Neural crest cell (in vitro differentiated cells): ENCODE measurements at regions not wholly inside any gene's neighbourhood (a gene's known extent, or its start where the extent isn't known, plus 50 kb on each side); places are given as distances from the start of the nearest gene placed in this dataset.

Source experiments
- DNase-seq: peaks from one replicate; pipeline ENCODE4 v3.0.0; 2021; ENCODE audit warnings: low read depth, mixed read lengths, low spot score
- H3K27ac Mint-ChIP-seq: one replicate; pipeline ENCODE4 v1.8.0; 2021; ENCODE audit warnings: mild to moderate bottlenecking, mixed read lengths; ENCODE audit not compliant: unreplicated experiment
- H3K27me3 Mint-ChIP-seq: 2 replicates; pipeline ENCODE4 v1.8.0; 2021; ENCODE audit warnings: low read depth, mild to moderate bottlenecking, mixed read lengths
- H3K36me3 Mint-ChIP-seq: 2 replicates; pipeline ENCODE4 v1.8.0; 2021; ENCODE audit warnings: low read depth, mild to moderate bottlenecking, mixed read lengths
- H3K4me1 Mint-ChIP-seq: 2 replicates; pipeline ENCODE4 v1.8.0; 2021; ENCODE audit warnings: mixed read lengths
- H3K4me3 Mint-ChIP-seq: one replicate; pipeline ENCODE4 v1.8.0; 2021; ENCODE audit warnings: mild to moderate bottlenecking, mixed read lengths
- H3K9me3 Mint-ChIP-seq: 2 replicates; pipeline ENCODE4 v1.8.0; 2021; ENCODE audit warnings: mixed read lengths
- TF ChIP-seq, protein P1 (sequence below): fragments of 200-600 bp; sonication (generic); conservative IDR thresholded peaks from 2 replicates; pipeline ENCODE4 v1.5.0; 2021; ENCODE audit warnings: antibody characterized with exemption, mild to moderate bottlenecking

DNA sequence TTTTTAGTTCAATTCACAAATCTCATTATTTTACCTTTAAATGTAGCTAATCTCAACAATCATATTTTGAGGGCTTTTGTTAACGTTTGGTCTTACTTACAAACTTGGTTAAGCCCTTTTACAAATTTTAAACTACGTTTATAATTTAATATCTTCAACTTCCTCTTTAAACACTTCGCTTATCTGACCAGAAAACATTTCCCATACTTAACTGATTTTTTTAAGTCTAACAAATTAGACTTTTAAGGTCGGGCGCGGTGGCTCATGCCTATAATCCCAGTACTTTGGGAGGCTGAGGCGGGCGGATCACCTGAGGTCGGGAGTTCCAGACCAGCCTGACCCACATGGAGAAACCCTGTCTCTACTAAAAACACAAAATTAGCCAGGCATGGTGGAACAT is 300.9 kb downstream of the LMX1A start:
- no peaks in the 10 kb centered on the region for H3K36me3 Mint-ChIP-seq
- no peak for DNase-seq
- no peaks in the 10 kb centered on the region for H3K9me3 Mint-ChIP-seq
- TF ChIP-seq, protein P1, sequence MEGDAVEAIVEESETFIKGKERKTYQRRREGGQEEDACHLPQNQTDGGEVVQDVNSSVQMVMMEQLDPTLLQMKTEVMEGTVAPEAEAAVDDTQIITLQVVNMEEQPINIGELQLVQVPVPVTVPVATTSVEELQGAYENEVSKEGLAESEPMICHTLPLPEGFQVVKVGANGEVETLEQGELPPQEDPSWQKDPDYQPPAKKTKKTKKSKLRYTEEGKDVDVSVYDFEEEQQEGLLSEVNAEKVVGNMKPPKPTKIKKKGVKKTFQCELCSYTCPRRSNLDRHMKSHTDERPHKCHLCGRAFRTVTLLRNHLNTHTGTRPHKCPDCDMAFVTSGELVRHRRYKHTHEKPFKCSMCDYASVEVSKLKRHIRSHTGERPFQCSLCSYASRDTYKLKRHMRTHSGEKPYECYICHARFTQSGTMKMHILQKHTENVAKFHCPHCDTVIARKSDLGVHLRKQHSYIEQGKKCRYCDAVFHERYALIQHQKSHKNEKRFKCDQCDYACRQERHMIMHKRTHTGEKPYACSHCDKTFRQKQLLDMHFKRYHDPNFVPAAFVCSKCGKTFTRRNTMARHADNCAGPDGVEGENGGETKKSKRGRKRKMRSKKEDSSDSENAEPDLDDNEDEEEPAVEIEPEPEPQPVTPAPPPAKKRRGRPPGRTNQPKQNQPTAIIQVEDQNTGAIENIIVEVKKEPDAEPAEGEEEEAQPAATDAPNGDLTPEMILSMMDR = no peak
- H3K27ac Mint-ChIP-seq = no peak overlapping the region
- H3K4me3 Mint-ChIP-seq = no peak overlapping the region
- H3K27me3 Mint-ChIP-seq = no peaks in the 10 kb centered on the region
- peaks cover 18% of the 10 kb centered on the region for H3K4me1 Mint-ChIP-seq

DNA sequence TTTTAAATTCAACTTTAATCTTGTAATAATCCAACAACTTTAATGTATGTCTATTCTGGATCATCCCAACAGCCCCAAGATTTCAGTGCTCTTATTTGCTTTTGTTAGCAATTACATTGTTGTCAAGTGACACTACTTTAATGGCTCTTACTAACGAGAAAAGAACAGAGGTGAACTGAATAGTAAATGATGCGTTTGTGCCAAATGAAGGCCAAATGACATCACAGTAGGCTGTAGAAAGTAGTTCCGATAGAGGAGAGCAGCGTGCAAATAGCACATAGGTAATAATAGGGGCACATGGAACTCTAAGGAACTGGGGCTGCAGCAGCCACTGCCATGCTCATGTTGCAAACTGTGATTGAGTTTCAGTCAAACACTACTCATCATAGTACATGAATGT is 301.9 kb downstream of the LMX1A start:
- Mint-ChIP-seq H3K9me3 (peaks cover 3% of the 10 kb centered on the region), H3K36me3 (no peaks in the 10 kb centered on the region), H3K27ac (no peak overlapping the region), H3K4me1 (peaks cover 18% of the 10 kb centered on the region), H3K4me3 (no peak overlapping the region), H3K27me3 (no peaks in the 10 kb centered on the region)
- TF ChIP-seq, protein P1 = no peak
- DNase-seq = no peak

DNA sequence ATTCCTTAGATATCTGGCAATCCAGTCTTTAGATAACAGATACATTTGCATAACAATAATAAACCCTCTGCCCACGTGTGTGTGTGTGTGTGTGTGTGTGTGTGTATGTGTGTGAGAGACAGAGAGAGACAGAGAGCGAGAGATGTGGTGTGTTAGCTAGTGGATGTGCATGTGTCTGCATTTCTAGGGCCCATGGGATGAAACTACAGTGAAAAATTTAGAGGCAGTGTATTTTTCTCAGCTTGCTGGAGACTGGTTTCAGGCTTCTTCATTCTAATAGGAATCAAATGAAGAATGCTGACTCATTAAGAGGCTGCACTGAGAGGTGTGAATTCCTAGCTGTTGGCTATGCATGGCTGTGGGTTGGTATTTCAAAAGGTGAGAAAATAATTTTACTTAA is 303.2 kb downstream of the LMX1A start:
- no peaks in the 10 kb centered on the region for H3K27me3 Mint-ChIP-seq
- no peak overlapping the region for H3K4me3 Mint-ChIP-seq
- H3K4me1 Mint-ChIP-seq = peaks cover 26% of the 10 kb centered on the region
- TF ChIP-seq, protein P1 = no peak
- no peaks in the 10 kb centered on the region for H3K36me3 Mint-ChIP-seq
- peaks cover 3% of the 10 kb centered on the region for H3K9me3 Mint-ChIP-seq
- no peak overlapping the region for H3K27ac Mint-ChIP-seq
- DNase-seq = no peak

DNA sequence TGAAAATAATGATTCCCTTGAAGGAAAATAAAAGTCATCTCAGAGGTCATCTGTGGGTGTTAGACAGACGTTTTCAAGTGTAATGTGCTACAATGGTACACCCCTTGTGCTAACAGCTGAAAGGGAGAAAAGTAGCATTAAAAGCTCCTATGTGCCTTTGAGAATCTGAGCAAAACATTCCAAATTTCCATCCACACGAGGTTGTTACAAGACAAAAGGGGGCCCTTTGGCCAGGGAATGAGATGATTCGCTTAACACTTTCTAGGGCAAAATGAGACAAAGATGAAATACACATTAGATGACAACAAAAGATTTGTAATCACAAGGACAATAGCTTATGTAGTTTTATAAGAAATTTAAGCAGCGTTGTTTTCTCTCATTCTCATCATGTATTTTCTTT is 303.6 kb downstream of the LMX1A start:
- Mint-ChIP-seq H3K27me3 (no peaks in the 10 kb centered on the region), H3K27ac (no peak overlapping the region), H3K4me1 (peaks cover 30% of the 10 kb centered on the region), H3K4me3 (no peak overlapping the region), H3K36me3 (no peaks in the 10 kb centered on the region), H3K9me3 (peaks cover 3% of the 10 kb centered on the region)
- TF ChIP-seq, protein P1 = no peak
- DNase-seq = no peak

DNA sequence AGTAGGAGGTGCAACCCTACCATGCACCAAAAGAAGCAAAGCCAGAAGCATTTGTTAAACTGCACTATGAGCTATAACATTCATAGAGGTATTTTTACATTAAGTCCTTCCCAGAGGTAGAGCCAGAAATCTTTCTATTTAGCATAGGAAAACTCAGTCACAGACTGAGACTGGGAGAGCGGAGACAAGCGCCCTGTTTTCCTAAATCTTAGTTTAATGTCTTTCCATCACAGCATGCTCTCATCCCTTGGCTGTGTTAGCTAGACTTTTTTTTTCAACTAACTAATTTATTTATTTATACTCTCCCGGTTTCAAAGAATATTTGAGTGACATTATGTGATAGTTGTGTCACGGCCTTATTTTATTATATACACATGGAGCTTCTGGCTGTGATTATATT is 304.1 kb downstream of the LMX1A start:
- TF ChIP-seq, protein P1 = no peak
- no peak for DNase-seq
- no peak overlapping the region for H3K27ac Mint-ChIP-seq
- no peaks in the 10 kb centered on the region for H3K36me3 Mint-ChIP-seq
- H3K27me3 Mint-ChIP-seq = no peaks in the 10 kb centered on the region
- no peak overlapping the region for H3K4me3 Mint-ChIP-seq
- peaks cover 3% of the 10 kb centered on the region for H3K9me3 Mint-ChIP-seq
- H3K4me1 Mint-ChIP-seq = peaks cover 35% of the 10 kb centered on the region

DNA sequence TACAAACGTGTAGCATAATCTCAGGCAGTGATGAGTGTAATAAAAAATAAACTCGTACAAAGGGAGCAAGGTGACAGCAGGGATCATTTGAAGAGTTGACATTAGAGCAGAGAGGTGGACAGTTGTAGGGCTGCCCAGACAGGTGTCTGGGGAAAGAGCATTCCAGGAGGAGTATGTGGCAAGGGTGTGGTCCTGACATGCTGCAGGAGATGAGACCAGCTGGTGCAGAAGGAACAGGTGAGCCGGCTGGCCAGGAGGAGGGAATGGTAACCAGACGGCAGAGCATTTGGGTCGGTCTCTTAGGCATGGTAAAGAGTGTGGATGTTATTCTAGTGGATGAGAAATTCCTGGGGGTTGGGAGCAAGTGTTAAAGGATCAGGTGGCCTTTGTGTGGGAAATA is 306.3 kb downstream of the LMX1A start:
- H3K36me3 Mint-ChIP-seq = no peaks in the 10 kb centered on the region
- no peaks in the 10 kb centered on the region for H3K27me3 Mint-ChIP-seq
- DNase-seq = no peak
- no peak overlapping the region for H3K27ac Mint-ChIP-seq
- H3K4me1 Mint-ChIP-seq = peaks cover 38% of the 10 kb centered on the region
- peaks cover 3% of the 10 kb centered on the region for H3K9me3 Mint-ChIP-seq
- TF ChIP-seq, protein P1 = no peak
- no peak overlapping the region for H3K4me3 Mint-ChIP-seq
